SK-N-SH (cell line): ENCODE measurements at regions not wholly inside any gene's neighbourhood (a gene's known extent, or its start where the extent isn't known, plus 50 kb on each side); places are given as distances from the start of the nearest gene placed in this dataset.

Experiments used
- CTCF ChIP-seq: fragments of 200-600 bp; sonication (generic); IDR thresholded peaks from 2 replicates; pipeline ENCODE4 v1.6.1; 2017; ENCODE audit warnings: antibody characterized with exemption, mild to moderate bottlenecking, moderate library complexity
- EP300 ChIP-seq, 2 experiments: IDR thresholded peaks; 2 replicates each; pipeline versions ENCODE4 v1.4.0 to v1.6.1; 2012; ENCODE audit warnings: borderline replicate concordance in 1 of 2, low read depth in 1 of 2, low read length in 1 of 2
- EZH2phosphoT487 ChIP-seq: fragments of 200-600 bp; sonication (generic); IDR thresholded peaks from 2 replicates; pipeline ENCODE4 v1.6.1; 2017; ENCODE audit warnings: low read depth, mixed run types, mild to moderate bottlenecking, antibody characterized with exemption, moderate library complexity, borderline replicate concordance
- FOSL2 ChIP-seq: IDR thresholded peaks from 2 replicates; pipeline ENCODE4 v1.4.0; 2012; ENCODE audit warnings: low read depth, mild to moderate bottlenecking, moderate library complexity, borderline replicate concordance
- FOXJ3 ChIP-seq: sonication (generic); formaldehyde crosslinking; IDR thresholded peaks from 2 replicates; pipeline ENCODE4 v1.5.1; 2020; ENCODE audit warnings: mild to moderate bottlenecking, missing genetic modification reagents
- MAX ChIP-seq: IDR thresholded peaks from 2 replicates; pipeline ENCODE4 v1.4.0; 2012; ENCODE audit warnings: low read depth
- MXI1 ChIP-seq: IDR thresholded peaks from 2 replicates; pipeline ENCODE4 v1.6.1; 2012; ENCODE audit warnings: mild to moderate bottlenecking, low read depth, low read length, improper control_type of control experiment
- POLR2AphosphoS5 ChIP-seq: IDR thresholded peaks from 2 replicates; pipeline ENCODE4 v1.6.1; 2012; ENCODE audit warnings: low read depth, low read length
- SMC3 ChIP-seq: IDR thresholded peaks from 2 replicates; pipeline ENCODE4 v1.6.1; 2012; ENCODE audit warnings: low read depth, low read length, improper control_type of control experiment
- TAF1 ChIP-seq: IDR thresholded peaks from 2 replicates; pipeline ENCODE4 v1.6.1; 2012; ENCODE audit warnings: low read depth, mild to moderate bottlenecking, low read length, moderate library complexity, borderline replicate concordance
- TF ChIP-seq, protein P1 (sequence below): IDR thresholded peaks from 2 replicates; pipeline ENCODE4 v1.6.1; 2012; ENCODE audit warnings: mild to moderate bottlenecking, low read depth, low read length, moderate library complexity
- TF ChIP-seq, protein P2 (sequence below): fragments of 150-350 bp; IDR thresholded peaks from 2 replicates; pipeline ENCODE4 v1.6.1; 2017; ENCODE audit warnings: antibody characterized with exemption, low read length, low read depth, borderline replicate concordance
- TF ChIP-seq, protein P3 (sequence below): IDR thresholded peaks from 2 replicates; pipeline ENCODE4 v1.4.0; 2012; ENCODE audit warnings: low read depth, borderline replicate concordance

GRCh38 chr2:156752042-156752441, 315.9 kb downstream of the GPD2 start:
- TF ChIP-seq, protein P1, sequence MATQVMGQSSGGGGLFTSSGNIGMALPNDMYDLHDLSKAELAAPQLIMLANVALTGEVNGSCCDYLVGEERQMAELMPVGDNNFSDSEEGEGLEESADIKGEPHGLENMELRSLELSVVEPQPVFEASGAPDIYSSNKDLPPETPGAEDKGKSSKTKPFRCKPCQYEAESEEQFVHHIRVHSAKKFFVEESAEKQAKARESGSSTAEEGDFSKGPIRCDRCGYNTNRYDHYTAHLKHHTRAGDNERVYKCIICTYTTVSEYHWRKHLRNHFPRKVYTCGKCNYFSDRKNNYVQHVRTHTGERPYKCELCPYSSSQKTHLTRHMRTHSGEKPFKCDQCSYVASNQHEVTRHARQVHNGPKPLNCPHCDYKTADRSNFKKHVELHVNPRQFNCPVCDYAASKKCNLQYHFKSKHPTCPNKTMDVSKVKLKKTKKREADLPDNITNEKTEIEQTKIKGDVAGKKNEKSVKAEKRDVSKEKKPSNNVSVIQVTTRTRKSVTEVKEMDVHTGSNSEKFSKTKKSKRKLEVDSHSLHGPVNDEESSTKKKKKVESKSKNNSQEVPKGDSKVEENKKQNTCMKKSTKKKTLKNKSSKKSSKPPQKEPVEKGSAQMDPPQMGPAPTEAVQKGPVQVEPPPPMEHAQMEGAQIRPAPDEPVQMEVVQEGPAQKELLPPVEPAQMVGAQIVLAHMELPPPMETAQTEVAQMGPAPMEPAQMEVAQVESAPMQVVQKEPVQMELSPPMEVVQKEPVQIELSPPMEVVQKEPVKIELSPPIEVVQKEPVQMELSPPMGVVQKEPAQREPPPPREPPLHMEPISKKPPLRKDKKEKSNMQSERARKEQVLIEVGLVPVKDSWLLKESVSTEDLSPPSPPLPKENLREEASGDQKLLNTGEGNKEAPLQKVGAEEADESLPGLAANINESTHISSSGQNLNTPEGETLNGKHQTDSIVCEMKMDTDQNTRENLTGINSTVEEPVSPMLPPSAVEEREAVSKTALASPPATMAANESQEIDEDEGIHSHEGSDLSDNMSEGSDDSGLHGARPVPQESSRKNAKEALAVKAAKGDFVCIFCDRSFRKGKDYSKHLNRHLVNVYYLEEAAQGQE, result no peak
- TF ChIP-seq SMC3 (no peak), EZH2phosphoT487 (no peak), CTCF (no peak), FOSL2 (no peak), EP300 (IDR thresholded peaks at IDR 0.05; ENCODE audit: borderline replicate concordance in 1 of 2, low read depth in 1 of 2, low read length in 1 of 2) (no peak), POLR2AphosphoS5 (no peak), TAF1 (no peak), MXI1 (no peak), MAX (no peak), FOXJ3 (no peak)
- TF ChIP-seq, protein P2, sequence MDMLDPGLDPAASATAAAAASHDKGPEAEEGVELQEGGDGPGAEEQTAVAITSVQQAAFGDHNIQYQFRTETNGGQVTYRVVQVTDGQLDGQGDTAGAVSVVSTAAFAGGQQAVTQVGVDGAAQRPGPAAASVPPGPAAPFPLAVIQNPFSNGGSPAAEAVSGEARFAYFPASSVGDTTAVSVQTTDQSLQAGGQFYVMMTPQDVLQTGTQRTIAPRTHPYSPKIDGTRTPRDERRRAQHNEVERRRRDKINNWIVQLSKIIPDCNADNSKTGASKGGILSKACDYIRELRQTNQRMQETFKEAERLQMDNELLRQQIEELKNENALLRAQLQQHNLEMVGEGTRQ, result no peak
- TF ChIP-seq, protein P3, sequence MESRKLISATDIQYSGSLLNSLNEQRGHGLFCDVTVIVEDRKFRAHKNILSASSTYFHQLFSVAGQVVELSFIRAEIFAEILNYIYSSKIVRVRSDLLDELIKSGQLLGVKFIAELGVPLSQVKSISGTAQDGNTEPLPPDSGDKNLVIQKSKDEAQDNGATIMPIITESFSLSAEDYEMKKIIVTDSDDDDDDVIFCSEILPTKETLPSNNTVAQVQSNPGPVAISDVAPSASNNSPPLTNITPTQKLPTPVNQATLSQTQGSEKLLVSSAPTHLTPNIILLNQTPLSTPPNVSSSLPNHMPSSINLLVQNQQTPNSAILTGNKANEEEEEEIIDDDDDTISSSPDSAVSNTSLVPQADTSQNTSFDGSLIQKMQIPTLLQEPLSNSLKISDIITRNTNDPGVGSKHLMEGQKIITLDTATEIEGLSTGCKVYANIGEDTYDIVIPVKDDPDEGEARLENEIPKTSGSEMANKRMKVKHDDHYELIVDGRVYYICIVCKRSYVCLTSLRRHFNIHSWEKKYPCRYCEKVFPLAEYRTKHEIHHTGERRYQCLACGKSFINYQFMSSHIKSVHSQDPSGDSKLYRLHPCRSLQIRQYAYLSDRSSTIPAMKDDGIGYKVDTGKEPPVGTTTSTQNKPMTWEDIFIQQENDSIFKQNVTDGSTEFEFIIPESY, result no peak
